ENCODE measurements at regions not wholly inside any gene's neighbourhood (a gene's known extent, or its start where the extent isn't known, plus 50 kb on each side); places are given as distances from the start of the nearest gene placed in this dataset.

- WGBS (ENCODE audit: extremely low coverage, insufficient read length, low lambda C conversion rate), result 100% methylated on average over 1 of the region's 2 CpGs
- Histone ChIP-seq H3K79me1 (ENCODE audit: insufficient read depth, low read depth, low read length, poor library complexity, severe bottlenecking) (no peaks in the 10 kb centered on the region), H2BK15ac (ENCODE audit: low read depth, low read length) (no peak overlapping the region), H2BK12ac (ENCODE audit: insufficient read length, low read depth, low read length) (no peak overlapping the region), H4K5ac (ENCODE audit: insufficient read length, low read depth, low read length) (no peak overlapping the region), H3K18ac (ENCODE audit: insufficient read length, low read depth, low read length) (no peak overlapping the region), H4K8ac (replicated peaks; ENCODE audit: insufficient read length, low read depth, low read length) (no peak overlapping the region), H3K4me1 (ENCODE audit: insufficient read depth, low read length) (no peaks in the 10 kb centered on the region; the same call in 1 of the 2 replicates), H3K27ac (ENCODE audit: insufficient read length, low read depth, low read length) (no peak overlapping the region), H3K9ac (ENCODE audit: extremely low read depth, insufficient read length, low read length) (no peak overlapping the region), H2AK5ac (ENCODE audit: insufficient read length, low read length) (no peak overlapping the region), H2BK5ac (ENCODE audit: insufficient read length, low read length) (no peak overlapping the region), H3K27me3 (ENCODE audit: insufficient read depth, low read length) (no peaks in the 10 kb centered on the region), H3K14ac (ENCODE audit: insufficient read depth, low read length) (no peak overlapping the region), H3K56ac (ENCODE audit: insufficient read length, low read depth, low read length) (no peak overlapping the region), H2BK120ac (ENCODE audit: low read depth, low read length, poor library complexity, severe bottlenecking) (no peak overlapping the region), H4K20me1 (ENCODE audit: control insufficient read depth, insufficient read depth, insufficient read length) (no peaks in the 10 kb centered on the region), H4K91ac (ENCODE audit: insufficient read length, low read depth, low read length) (no peak overlapping the region), H3K23me2 (ENCODE audit: insufficient read length, low read depth, low read length, poor library complexity, severe bottlenecking) (no peaks in the 10 kb centered on the region), H3T11ph (ENCODE audit: low read length) (no peak overlapping the region), H3K23ac (ENCODE audit: insufficient read length, low read depth, low read length) (no peak overlapping the region), H2AFZ (ENCODE audit: low read length) (no peak overlapping the region), H3K4ac (ENCODE audit: low read depth, low read length) (no peak overlapping the region), H3K9me3 (ENCODE audit: control insufficient read depth, low read depth, low read length) (no peaks in the 10 kb centered on the region), H3K4me2 (ENCODE audit: insufficient read depth, insufficient read length, low read length) (no peak overlapping the region), H3K79me2 (ENCODE audit: insufficient read depth, low read length) (no peaks in the 10 kb centered on the region), H2BK20ac (ENCODE audit: low read depth, low read length, poor library complexity, severe bottlenecking) (no peak overlapping the region)
- Mint-ChIP-seq H3K9me3 (peaks cover 0 to 3% of the 10 kb centered on the region in 2 experiments; a peak in 2 of 5 replicates), H3K4me3 (no peak overlapping the region), H3K27me3 (ENCODE audit: low read depth) (no peaks in the 10 kb centered on the region), H3K4me1 (peaks cover 30 to 39% of the 10 kb centered on the region in 2 experiments), H3K27ac (no peak overlapping the region), H3K36me3 (ENCODE audit: insufficient read depth in 1 of 3, low read depth in 3 of 3) (peaks cover 0 to 2% (median 0%) of the 10 kb centered on the region in 3 experiments; a peak in 3 of 7 replicates)
- TF ChIP-seq CTCF (conservative IDR thresholded peaks at IDR 0.05), result no peak
- no peak for DNase-seq
Measured at GRCh38 chr2:158917121-158917520, 51.3 kb upstream of the TANC1 start.
